ENCODE measurements at regions not wholly inside any gene's neighbourhood (a gene's known extent, or its start where the extent isn't known, plus 50 kb on each side); places are given as distances from the start of the nearest gene placed in this dataset.

DNA sequence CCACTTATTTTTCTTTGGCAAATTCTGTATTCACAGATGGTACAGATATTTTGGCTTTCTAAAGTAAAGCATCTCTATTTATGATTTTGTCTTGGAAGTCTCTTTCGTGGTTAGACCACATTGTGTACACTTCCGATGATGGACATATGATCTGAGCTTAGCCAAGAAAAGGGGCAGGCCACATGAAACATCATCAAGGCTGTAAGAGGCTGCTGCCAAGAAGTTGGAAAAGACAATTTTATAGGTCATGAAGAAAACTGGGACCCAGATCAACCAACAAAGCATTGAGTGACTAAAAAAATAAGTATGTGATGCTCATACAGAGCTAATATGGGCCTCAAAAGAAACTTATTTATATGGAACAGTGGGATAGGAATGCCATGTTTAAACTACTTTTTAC lies 266.4 kb downstream of the HAO1 start:
- WGBS, 2 experiments (ENCODE audit: insufficient coverage in 1 of 2, insufficient read length in 1 of 2) = 99 to 100% methylated on average over 1 to 2 of the region's 2 CpGs
- TF ChIP-seq, protein P1, sequence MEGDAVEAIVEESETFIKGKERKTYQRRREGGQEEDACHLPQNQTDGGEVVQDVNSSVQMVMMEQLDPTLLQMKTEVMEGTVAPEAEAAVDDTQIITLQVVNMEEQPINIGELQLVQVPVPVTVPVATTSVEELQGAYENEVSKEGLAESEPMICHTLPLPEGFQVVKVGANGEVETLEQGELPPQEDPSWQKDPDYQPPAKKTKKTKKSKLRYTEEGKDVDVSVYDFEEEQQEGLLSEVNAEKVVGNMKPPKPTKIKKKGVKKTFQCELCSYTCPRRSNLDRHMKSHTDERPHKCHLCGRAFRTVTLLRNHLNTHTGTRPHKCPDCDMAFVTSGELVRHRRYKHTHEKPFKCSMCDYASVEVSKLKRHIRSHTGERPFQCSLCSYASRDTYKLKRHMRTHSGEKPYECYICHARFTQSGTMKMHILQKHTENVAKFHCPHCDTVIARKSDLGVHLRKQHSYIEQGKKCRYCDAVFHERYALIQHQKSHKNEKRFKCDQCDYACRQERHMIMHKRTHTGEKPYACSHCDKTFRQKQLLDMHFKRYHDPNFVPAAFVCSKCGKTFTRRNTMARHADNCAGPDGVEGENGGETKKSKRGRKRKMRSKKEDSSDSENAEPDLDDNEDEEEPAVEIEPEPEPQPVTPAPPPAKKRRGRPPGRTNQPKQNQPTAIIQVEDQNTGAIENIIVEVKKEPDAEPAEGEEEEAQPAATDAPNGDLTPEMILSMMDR (conservative IDR thresholded peaks at IDR 0.05) = no peak

DNA sequence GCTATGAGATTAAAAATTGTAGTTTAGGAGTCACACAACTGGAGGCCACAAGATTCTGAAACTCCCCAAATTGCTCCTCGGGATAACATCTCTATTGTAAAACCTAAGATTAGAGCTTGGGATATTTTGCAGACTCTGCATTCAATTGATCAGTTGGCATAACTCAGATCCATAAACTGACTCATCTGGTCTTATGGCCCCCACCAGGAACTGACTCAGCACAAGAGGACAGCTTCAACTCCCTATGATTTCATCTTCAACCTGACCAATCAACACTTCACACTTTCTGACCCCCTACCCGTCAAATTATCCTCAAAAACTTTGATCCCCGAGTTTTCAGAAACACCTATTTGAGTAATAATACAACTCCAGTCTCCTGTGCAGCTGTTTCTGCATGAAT lies 257.3 kb downstream of the HAO1 start:
- no peaks in the 10 kb centered on the region for H3K4me1 ChIP-seq (ENCODE audit: control insufficient read depth, insufficient read depth, low read length)
- H3K27ac Mint-ChIP-seq = no peak overlapping the region
- no peaks in the 10 kb centered on the region for H3K36me3 ChIP-seq (ENCODE audit: control insufficient read depth, insufficient read depth, low read length)
- H3K4me3 ChIP-seq (ENCODE audit: low read length) = no peak overlapping the region
- no peaks in the 10 kb centered on the region for H3K27me3 Mint-ChIP-seq (ENCODE audit: insufficient read depth)
- H3K9me3 Mint-ChIP-seq = no peaks in the 10 kb centered on the region
- TF ChIP-seq, protein P1 (conservative IDR thresholded peaks at IDR 0.05) = no peak
- H3K4me3 Mint-ChIP-seq = no peak overlapping the region
- WGBS, 2 experiments (ENCODE audit: insufficient coverage in 1 of 2, insufficient read length in 1 of 2) = 90% methylated on average over 3 of the region's 3 CpGs
- no peaks in the 10 kb centered on the region for H3K27me3 ChIP-seq (ENCODE audit: control insufficient read depth, insufficient read depth, low read length, poor library complexity, severe bottlenecking)
- DNase-seq = no peak
- H3K36me3 Mint-ChIP-seq (ENCODE audit: low read depth) = no peaks in the 10 kb centered on the region
- H3K4me1 Mint-ChIP-seq = no peaks in the 10 kb centered on the region
- H3K9me3 ChIP-seq (ENCODE audit: control insufficient read depth, low read length) = no peaks in the 10 kb centered on the region
- no peak overlapping the region for H3K27ac ChIP-seq (ENCODE audit: low read depth, low read length)
- H3K9ac ChIP-seq (ENCODE audit: extremely low read depth, low read length, poor library complexity, severe bottlenecking) = no peak overlapping the region

More for the DNA sequence above, 266.4 kb downstream of the HAO1 start:
- H3K4me1 ChIP-seq (ENCODE audit: control insufficient read depth, insufficient read depth, low read length) = no peaks in the 10 kb centered on the region
- no peaks in the 10 kb centered on the region for H3K9me3 ChIP-seq (ENCODE audit: control insufficient read depth, low read length)
- H3K9ac ChIP-seq (ENCODE audit: extremely low read depth, low read length, poor library complexity, severe bottlenecking) = no peak overlapping the region
- H3K27me3 ChIP-seq (ENCODE audit: control insufficient read depth, insufficient read depth, low read length, poor library complexity, severe bottlenecking) = no peaks in the 10 kb centered on the region
- H3K27ac ChIP-seq (ENCODE audit: low read depth, low read length) = no peak overlapping the region
- H3K27ac Mint-ChIP-seq = no peak overlapping the region
- H3K36me3 Mint-ChIP-seq (ENCODE audit: low read depth) = no peaks in the 10 kb centered on the region
- no peak for DNase-seq
- no peaks in the 10 kb centered on the region for H3K27me3 Mint-ChIP-seq (ENCODE audit: insufficient read depth)
- no peak overlapping the region for H3K4me3 ChIP-seq (ENCODE audit: low read length)
- no peaks in the 10 kb centered on the region for H3K9me3 Mint-ChIP-seq
- H3K4me1 Mint-ChIP-seq = peaks cover 1% of the 10 kb centered on the region
- H3K36me3 ChIP-seq (ENCODE audit: control insufficient read depth, insufficient read depth, low read length) = no peaks in the 10 kb centered on the region
- H3K4me3 Mint-ChIP-seq = no peak overlapping the region

DNA sequence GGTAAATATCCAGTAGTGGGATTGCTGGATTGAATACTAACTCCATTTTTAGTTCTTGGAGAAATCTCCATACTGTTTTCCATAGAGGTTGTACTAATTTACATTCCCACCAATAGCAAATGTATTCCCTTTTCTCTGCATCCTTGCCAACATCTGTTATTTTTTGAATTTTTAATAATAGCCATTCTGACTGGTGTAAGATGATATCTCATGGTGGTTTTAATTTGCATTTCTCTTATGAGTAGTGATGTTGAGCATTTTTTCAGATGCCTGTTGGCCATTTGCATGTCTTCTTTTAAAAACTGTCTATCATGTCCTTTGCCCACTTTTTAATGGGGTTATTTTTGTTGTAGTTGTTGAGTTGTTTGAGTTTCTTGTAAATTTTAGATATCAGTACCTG lies 253.2 kb downstream of the HAO1 start:
- Histone ChIP-seq H3K4me1 (ENCODE audit: control insufficient read depth, insufficient read depth, low read length) (no peaks in the 10 kb centered on the region), H3K27me3 (ENCODE audit: control insufficient read depth, insufficient read depth, low read length, poor library complexity, severe bottlenecking) (no peaks in the 10 kb centered on the region), H3K27ac (ENCODE audit: low read depth, low read length) (no peak overlapping the region), H3K4me3 (ENCODE audit: low read length) (no peak overlapping the region), H3K36me3 (ENCODE audit: control insufficient read depth, insufficient read depth, low read length) (no peaks in the 10 kb centered on the region), H3K9ac (ENCODE audit: extremely low read depth, low read length, poor library complexity, severe bottlenecking) (no peak overlapping the region), H3K9me3 (ENCODE audit: control insufficient read depth, low read length) (no peaks in the 10 kb centered on the region)
- Mint-ChIP-seq H3K27me3 (ENCODE audit: insufficient read depth) (no peaks in the 10 kb centered on the region), H3K9me3 (no peaks in the 10 kb centered on the region), H3K36me3 (ENCODE audit: low read depth) (no peaks in the 10 kb centered on the region), H3K27ac (no peak overlapping the region), H3K4me1 (peaks cover 6% of the 10 kb centered on the region), H3K4me3 (no peak overlapping the region)
- DNase-seq = no peak
- TF ChIP-seq, protein P1 (conservative IDR thresholded peaks at IDR 0.05) = no peak

All from endodermal cell (in vitro differentiated cells).